T47D (cell line): ENCODE measurements at regions not wholly inside any gene's neighbourhood (a gene's known extent, or its start where the extent isn't known, plus 50 kb on each side); places are given as distances from the start of the nearest gene placed in this dataset.
A peak's percentile ranks its signal among the peaks of the same experiment; 100 is the strongest.
"Not testable (repeated sequence)": the region's sequence is repeated elsewhere in the genome, so short reads cannot be mapped to it uniquely, and the experiment has no call there.

Experiments used
- DNase-seq, 2 experiments: peaks; one replicate each; pipeline versions ENCODE4 v3.0.0 to v3.0.0-alpha.2; 2011 to 2012; ENCODE audit warnings: low read depth in 1 of 2, low spot score in 1 of 2
- JUND ChIP-seq: IDR thresholded peaks from 2 replicates; pipeline ENCODE4 v1.6.1; 2012; ENCODE audit warnings: low read depth
- in situ Hi-C: cut with HindIII; loops from 2 replicates; pipeline ENCODE4 v1.10.0; 2016; ENCODE audit warnings: low sequenced_read_pairs, low pct_unique_long_range_greater_than_20kb

- in situ Hi-C loops, result no loop called here
- no peak for TF ChIP-seq JUND
- no peak for DNase-seq
These were observed 67.9 kb upstream of the WNT7B start for GRCh38 chr22:46044621-46045458.

- no peak for TF ChIP-seq JUND
- in situ Hi-C loops, result no loop called here
- DNase-seq, result no peak
These were observed 68.7 kb upstream of the WNT7B start for GRCh38 chr22:46045459-46046298.

- no peak for TF ChIP-seq JUND
- DNase-seq, result no peak
- in situ Hi-C loops, result no loop called here
These were observed 69.3 kb upstream of the WNT7B start for GRCh38 chr22:46046299-46046685.

- peak in 1 of 2 experiments; percentile 73 for DNase-seq
These were observed 70.3 kb upstream of the WNT7B start for GRCh38 chr22:46047226-46047625.

GRCh38 chr22:46047841-46048595 lies 71.1 kb upstream of the WNT7B start:
- no peak for DNase-seq
- in situ Hi-C loops, result no loop called here
- TF ChIP-seq JUND, result no peak

More at GRCh38 chr22:46047226-46047625, 70.3 kb upstream of the WNT7B start:
- in situ Hi-C loops, result no loop called here
- TF ChIP-seq JUND, result no peak

GRCh38 chr22:46048661-46049060 lies 71.7 kb upstream of the WNT7B start:
- in situ Hi-C loops, DNase-seq: not testable (repeated sequence)

- TF ChIP-seq JUND, result no peak
- no peak for DNase-seq
- in situ Hi-C loops, result no loop called here
These were observed 72.9 kb upstream of the WNT7B start for GRCh38 chr22:46049726-46050450.

GRCh38 chr22:46050451-46050845 lies 73.5 kb upstream of the WNT7B start:
- no peak for DNase-seq
- no peak for TF ChIP-seq JUND
- in situ Hi-C loops, result no loop called here

- in situ Hi-C loops, result no loop called here
- no peak for TF ChIP-seq JUND
- DNase-seq, result no peak
These were observed 74.1 kb upstream of the WNT7B start for GRCh38 chr22:46050916-46051614.

GRCh38 chr22:46051646-46052045 lies 74.7 kb upstream of the WNT7B start:
- in situ Hi-C loops, result no loop called here
- TF ChIP-seq JUND, result no peak
- DNase-seq, result no peak

- DNase-seq, result peak in 1 of 2 experiments; percentile 82
- no peak for TF ChIP-seq JUND
- in situ Hi-C loops, result no loop called here
These were observed 75.4 kb upstream of the WNT7B start for GRCh38 chr22:46052331-46052771.
